NCI-H2081 (cell line): ENCODE measurements at regions not wholly inside any gene's neighbourhood (a gene's known extent, or its start where the extent isn't known, plus 50 kb on each side); places are given as distances from the start of the nearest gene placed in this dataset.
"Not testable (repeated sequence)": the region's sequence is repeated elsewhere in the genome, so short reads cannot be mapped to it uniquely, and the experiment has no call there.

Experiments used
- DNase-seq, 2 experiments: peaks; one replicate each; lab custom pipeline; 2025; lab: John Stamatoyannopoulos, UW

DNA sequence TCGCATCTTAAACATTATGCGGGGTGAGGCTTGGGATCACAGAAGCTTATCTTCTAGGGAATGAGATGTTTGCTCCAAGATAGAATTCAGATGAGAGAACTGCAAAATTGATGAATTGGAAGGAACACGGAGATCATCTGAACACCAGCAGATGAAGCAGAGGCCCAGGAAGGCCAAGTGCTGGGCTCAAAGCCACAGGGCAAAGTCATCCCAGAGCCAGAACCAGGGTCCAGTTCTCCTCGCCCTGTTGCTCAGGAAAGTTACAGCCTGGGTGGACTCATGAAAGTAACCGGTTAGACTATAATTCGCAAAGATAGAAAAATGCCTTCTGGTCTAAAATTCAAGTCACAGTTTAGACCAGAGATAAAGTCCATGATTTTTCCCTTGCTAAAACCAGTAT is 456.1 kb upstream of the ID2 start:
- DNase-seq = no peak

DNA sequence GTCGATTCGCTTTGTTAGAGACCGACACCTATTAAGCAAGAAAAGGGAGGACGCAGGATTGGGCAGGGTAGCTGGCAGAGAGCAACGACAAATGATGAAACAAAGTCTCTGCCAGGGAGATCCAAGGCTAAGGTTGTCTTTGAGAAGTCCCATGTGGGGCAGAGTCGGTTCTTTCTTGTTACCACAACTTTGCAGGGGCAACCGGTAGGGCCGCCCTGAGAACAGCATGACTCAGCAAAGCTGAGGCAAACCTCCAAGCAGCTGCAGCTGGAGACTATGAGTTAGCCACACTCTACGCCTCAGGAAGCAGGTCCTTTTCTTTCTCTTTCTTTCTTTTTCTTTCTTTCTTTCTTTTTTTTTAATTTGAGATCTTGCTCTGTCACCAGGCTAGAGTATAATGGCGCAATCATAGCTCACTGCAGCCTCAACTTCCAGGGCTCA is 452.3 kb upstream of the ID2 start:
- no peak for DNase-seq

DNA sequence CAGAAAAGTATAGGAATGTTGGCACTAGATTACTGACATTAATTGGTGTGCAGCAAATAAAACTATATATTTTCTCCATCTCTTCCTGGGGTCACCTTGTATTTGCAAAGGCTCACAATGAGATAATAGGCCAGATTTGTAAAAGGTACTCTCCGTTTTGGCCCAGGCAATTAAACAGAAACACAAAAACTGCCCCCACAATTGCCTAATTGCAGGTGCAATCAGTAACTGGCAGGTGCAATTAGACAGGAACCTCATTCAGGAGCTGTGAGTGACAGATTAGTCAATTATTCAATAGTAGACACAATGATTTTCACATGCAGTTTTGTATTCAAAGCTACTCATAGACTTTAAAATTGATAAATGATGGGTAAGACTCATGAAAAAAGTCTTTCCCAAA is 451.4 kb upstream of the ID2 start:
- DNase-seq = no peak

DNA sequence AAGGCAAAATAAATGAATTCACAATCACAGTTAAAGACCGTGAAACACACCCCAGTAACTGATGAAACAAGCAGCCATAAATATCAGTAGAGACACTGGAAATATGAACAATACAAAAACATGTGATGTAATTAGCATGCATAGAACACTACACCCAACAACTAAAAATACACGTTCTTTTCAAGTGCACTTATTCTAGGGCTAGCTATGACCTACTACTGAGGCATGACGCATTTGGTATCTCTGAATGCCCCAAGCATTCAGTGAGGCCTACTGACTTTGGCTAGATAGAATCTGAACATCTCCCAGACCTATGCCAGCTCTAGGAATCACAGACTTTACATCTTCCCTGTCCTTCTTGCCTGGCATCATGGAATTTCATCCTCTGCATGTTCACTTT is 450.0 kb upstream of the ID2 start:
- no peak for DNase-seq

- no peak for DNase-seq
Observed at GRCh38 chr2:8232871-8233270, 449.0 kb upstream of the ID2 start.

DNA sequence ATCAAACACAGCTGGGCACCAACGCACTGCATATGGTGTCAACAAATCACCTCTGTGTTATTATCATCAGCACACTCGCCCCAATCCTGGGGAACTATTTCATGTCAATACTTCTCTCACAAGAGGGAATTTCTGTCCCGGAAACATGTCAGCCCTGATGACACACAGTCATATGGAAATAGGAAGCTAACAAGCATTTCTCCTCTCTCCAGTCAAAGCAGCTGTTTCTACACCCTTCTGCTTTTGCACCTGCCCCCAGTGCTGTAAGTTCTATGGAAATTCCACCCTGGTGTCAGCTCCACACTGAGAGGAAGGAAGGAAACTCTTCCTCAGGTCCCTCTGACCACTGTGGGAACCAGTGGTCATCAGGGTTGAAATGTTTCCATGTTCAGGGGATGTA is 447.6 kb upstream of the ID2 start:
- DNase-seq = peak in 1 of 2 experiments; percentile 18

GRCh38 chr2:8234757-8235374 is 447.0 kb upstream of the ID2 start:
- DNase-seq = peak; percentile 46 to 80

DNA sequence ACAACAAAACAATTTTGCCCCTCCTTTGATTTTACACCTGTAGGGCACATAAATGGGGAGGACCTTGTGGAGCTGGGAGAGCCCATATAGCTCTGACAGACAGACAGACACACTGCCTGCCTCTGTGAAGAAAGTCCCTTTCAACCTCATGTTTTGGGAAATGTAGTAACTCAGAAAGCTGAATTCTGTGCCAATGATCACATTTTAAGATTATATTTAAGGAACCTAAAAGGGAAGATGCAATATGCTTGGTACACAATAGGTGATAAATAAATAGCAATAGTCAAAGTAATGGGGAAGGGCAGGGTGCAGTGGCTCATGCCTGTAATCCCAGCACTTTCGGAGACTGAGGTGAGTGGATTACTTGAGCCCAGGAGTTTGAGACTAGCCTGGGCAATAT is 446.4 kb upstream of the ID2 start:
- DNase-seq = no peak

DNA sequence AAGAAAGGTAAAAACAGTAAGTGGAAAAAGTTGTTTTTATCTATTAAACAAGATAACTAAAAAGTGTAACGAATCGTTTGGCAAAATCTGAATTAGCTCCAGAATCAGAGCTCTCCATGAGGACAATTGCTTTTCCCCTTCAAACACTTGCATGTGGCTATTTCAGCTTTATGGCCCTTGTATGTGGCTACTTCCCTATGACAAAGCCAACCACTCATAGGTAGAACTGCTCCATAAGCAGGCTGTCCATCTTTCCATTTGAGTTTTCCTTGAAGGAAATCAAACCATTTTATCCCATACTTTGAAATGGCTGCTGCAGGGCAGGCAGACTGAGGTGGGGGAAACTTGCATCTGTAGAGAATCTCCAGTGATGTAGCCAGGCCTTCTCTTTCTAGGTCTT is 445.5 kb upstream of the ID2 start:
- no peak for DNase-seq

DNA sequence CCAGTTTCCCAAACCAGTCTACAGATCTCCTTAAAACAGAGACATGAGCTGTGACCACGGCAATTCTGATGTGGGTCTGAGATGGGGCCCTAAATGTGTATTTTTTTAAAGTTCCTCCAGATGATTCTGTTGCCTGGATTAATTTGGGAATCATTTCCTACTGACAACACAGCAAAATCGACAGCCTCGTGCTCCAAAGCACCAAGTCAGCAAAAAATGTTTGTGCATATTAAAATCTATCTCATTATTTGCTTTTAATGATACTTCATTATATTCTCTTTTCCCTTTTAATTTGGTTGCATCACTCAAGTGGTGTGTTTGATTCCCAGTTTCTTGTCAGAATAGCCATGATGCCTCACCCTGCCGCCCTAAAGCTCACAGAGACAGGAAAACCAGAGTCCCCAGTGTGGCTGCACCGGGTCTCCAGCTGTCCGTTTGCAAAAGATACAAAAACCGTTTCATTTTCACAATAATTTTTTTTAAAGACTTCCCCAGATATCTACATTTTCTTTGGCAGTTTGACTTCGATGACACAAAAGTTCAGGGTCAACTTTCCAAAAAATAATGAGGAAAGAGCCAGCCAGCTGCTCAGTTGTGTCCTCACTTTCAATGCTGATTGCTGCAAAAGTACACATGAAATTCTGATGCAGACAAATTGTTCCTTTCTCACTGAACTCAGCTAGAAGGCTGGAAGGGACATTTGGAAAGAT is 443.2 kb upstream of the ID2 start:
- no peak for DNase-seq

- DNase-seq = no peak
Observed at GRCh38 chr2:8239531-8240088, 442.2 kb upstream of the ID2 start.

- no peak for DNase-seq
Observed at GRCh38 chr2:8241317-8241716, 440.5 kb upstream of the ID2 start.

DNA sequence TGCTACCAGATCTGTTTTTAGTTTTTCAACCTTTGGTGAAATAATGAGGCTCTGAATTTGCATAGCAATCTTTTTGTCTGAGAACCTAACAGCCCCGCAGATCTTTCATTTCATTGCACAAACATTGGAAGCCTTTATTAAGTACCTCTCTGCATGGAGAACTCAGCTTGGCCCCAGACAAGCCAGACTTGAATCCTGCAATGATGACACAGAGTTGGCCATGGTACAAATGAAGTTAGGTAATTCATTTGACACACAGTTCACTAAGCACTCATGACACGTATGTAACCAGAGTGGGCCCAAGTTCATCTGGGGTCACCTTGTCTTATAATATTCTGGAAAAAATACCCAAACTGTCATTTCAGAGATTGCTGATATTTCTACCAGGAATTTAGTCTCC is 439.1 kb upstream of the ID2 start:
- DNase-seq = no peak

DNA sequence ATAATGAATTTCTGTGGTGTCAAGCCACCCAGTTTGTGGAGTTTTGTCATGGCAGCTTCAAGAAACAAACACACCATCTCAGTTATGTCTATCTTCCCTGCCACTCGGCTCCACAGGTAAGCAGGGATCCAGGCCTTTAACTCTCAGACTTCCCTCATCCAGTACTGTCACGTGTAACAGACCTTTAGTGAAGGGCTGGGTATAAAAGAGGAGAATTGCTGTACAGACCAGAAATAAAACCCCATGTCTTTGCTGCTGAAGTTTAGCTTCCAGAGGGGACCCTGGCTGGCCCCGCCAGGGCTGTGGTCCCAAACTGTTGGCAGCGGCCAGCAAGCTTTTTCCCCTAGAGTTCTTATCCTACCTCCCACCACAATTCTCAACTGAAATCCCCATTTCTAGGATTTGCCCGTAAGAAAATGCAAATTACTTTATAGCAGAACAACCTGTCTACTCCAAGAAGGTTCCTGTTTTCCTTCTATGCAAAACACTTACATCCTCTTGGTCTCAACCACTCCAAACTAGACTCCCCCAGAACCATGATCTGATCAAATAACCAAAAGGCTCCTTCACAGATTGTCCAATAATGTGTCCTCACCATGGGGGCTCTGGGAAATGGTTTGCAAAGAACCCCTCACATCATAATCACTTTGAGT is 438.0 kb upstream of the ID2 start:
- no peak for DNase-seq

- DNase-seq = no peak
Observed at GRCh38 chr2:8244639-8245038, 437.2 kb upstream of the ID2 start.

DNA sequence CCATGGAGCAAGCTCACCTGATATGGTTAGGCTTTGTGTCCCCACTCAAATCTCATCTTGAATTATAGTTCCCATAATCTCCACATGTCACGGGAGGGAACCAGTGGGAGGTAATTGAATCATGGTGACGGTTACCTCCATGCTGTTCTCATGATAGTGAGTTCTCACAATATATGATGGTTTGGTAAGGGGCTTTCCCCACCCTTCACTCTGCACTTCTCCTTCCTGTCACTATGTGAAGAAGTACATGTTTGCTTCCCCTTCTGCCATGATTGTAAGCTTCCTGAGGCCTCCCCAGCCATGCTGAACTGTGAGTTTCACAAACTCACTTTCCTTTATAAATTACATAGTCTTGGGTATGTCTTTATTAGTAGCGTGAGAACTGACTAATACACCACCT is 435.7 kb upstream of the ID2 start:
- no peak for DNase-seq

- DNase-seq = no peak
Observed at GRCh38 chr2:8247905-8248622, 433.8 kb upstream of the ID2 start.

DNA sequence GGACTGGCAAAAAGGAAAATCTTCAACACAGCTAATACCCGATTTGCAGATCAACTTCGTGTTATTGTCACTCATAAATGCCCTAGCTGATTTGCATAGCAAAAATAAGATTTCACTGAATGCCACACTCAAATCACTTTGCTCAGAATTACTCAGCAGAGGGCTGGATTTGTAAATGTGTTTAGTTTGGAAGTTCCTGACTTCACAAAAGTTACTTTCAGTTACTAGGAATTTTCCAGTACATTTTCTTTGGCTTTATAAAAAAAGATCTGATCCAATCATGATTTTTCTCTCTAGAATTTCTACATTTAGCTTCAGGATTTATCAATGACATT is 433.3 kb upstream of the ID2 start:
- no peak for DNase-seq

DNA sequence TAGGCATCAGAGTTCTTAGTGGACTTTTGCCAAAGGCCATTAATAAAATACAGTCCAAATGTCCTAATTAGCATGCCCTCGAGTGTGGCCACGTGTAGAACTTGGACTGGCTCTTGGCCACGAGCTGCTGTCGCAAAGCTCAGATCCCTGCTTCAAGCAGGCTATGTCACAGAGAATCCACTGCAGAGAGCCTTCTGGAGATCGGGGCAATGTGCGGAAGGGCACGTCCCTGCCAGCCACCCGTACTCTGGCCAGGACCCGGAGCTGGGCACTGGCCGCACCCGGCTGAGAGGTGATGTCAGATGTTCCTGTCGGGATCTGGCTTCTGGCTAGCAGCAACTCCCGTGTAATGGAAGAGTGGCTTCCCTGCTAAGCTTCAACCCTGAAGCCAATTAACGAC is 432.7 kb upstream of the ID2 start:
- no peak for DNase-seq

DNA sequence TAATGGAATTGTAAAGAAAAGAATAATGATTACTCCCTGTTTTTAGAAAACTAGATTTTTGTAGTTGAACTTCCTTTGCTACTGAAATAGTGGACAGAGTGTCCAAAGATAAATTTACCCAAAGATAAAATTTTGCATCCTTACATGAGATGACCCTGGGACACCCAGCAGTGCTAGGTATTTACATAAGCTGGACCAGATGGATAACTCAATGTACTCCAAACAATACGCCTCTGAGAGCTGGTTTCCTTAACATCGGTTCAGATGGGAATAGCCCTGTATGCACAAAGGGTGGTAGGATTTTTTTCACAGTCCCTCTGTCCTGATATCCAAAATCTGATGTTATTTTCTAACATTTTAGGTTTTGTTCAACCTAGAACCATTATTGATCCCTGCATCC is 432.1 kb upstream of the ID2 start:
- no peak for DNase-seq

GRCh38 chr2:8250290-8250689 is 431.6 kb upstream of the ID2 start:
- DNase-seq = not testable (repeated sequence)

GRCh38 chr2:8251291-8251690 is 430.6 kb upstream of the ID2 start:
- DNase-seq = no peak

GRCh38 chr2:8251856-8252255 is 430.0 kb upstream of the ID2 start:
- DNase-seq = no peak
